ENCODE measurements at regions not wholly inside any gene's neighbourhood (a gene's known extent, or its start where the extent isn't known, plus 50 kb on each side); places are given as distances from the start of the nearest gene placed in this dataset.
"Not testable (repeated sequence)": the region's sequence is repeated elsewhere in the genome, so short reads cannot be mapped to it uniquely, and the experiment has no call there.

- no peak for DNase-seq (ENCODE audit: low spot score in 2 of 2)
- Histone ChIP-seq H3K4me1 (no peaks in the 10 kb centered on the region), H3K27ac (no peak overlapping the region), H3K4me3 (no peak overlapping the region), H3K27me3 (no peaks in the 10 kb centered on the region), H3K9me3 (no peaks in the 10 kb centered on the region), H3K36me3 (no peaks in the 10 kb centered on the region)
- no peak for TF ChIP-seq CTCF (IDR thresholded peaks at IDR 0.05)
- no peak for TF ChIP-seq POLR2AphosphoS5 (IDR thresholded peaks at IDR 0.05)
- TF ChIP-seq POLR2A (IDR thresholded peaks at IDR 0.05), result no peak
- intact Hi-C loops (cut with DNase I; ENCODE audit: low total_unique reads), result no loop called here
These were observed 267.3 kb upstream of the KCND2 start for GRCh38 chr7:120005720-120006119.

- DNase-seq (ENCODE audit: low spot score in 2 of 2); H3K4me1 ChIP-seq; H3K9me3 ChIP-seq; intact Hi-C loops (cut with DNase I; ENCODE audit: low total_unique reads); H3K27ac ChIP-seq; H3K4me3 ChIP-seq; H3K36me3 ChIP-seq; H3K27me3 ChIP-seq: not testable (repeated sequence)
These were observed 258.7 kb upstream of the KCND2 start for GRCh38 chr7:120014301-120014700.

GRCh38 chr7:120014925-120015465, 258.0 kb upstream of the KCND2 start:
- no peak for DNase-seq (ENCODE audit: low spot score in 2 of 2)
- TF ChIP-seq CTCF (IDR thresholded peaks at IDR 0.05), result no peak
- TF ChIP-seq POLR2A (IDR thresholded peaks at IDR 0.05), result no peak
- no peaks in the 10 kb centered on the region for H3K27me3 ChIP-seq
- H3K9me3 ChIP-seq, result no peaks in the 10 kb centered on the region
- no peak overlapping the region for H3K27ac ChIP-seq
- H3K4me1 ChIP-seq, result no peaks in the 10 kb centered on the region
- H3K36me3 ChIP-seq, result no peaks in the 10 kb centered on the region
- intact Hi-C loops (cut with DNase I; ENCODE audit: low total_unique reads), result no loop called here
- H3K4me3 ChIP-seq, result no peak overlapping the region

GRCh38 chr7:120021085-120021484, 251.9 kb upstream of the KCND2 start:
- no peaks in the 10 kb centered on the region for H3K4me1 ChIP-seq
- no peaks in the 10 kb centered on the region for H3K9me3 ChIP-seq
- H3K27me3 ChIP-seq, result no peaks in the 10 kb centered on the region
- H3K27ac ChIP-seq, result no peak overlapping the region
- H3K4me3 ChIP-seq, result no peak overlapping the region
- DNase-seq (ENCODE audit: low spot score in 2 of 2), result no peak
- intact Hi-C loops (cut with DNase I; ENCODE audit: low total_unique reads), result no loop called here
- TF ChIP-seq CTCF (IDR thresholded peaks at IDR 0.05) (no peak), POLR2AphosphoS5 (IDR thresholded peaks at IDR 0.05) (no peak), POLR2A (IDR thresholded peaks at IDR 0.05) (no peak)
- H3K36me3 ChIP-seq, result no peaks in the 10 kb centered on the region

GRCh38 chr7:120023494-120024167, 249.3 kb upstream of the KCND2 start:
- intact Hi-C loops (cut with DNase I; ENCODE audit: low total_unique reads), result no loop called here
- Histone ChIP-seq H3K27me3 (no peaks in the 10 kb centered on the region), H3K4me3 (no peak overlapping the region), H3K36me3 (no peaks in the 10 kb centered on the region), H3K27ac (no peak overlapping the region), H3K9me3 (no peaks in the 10 kb centered on the region), H3K4me1 (no peaks in the 10 kb centered on the region)
- TF ChIP-seq CTCF (IDR thresholded peaks at IDR 0.05), result no peak
- TF ChIP-seq POLR2AphosphoS5 (IDR thresholded peaks at IDR 0.05), result no peak
- TF ChIP-seq POLR2A (IDR thresholded peaks at IDR 0.05), result no peak
- DNase-seq (ENCODE audit: low spot score in 2 of 2), result no peak

Data from breast epithelium (tissue), 4 donors.